ENCODE measurements at regions not wholly inside any gene's neighbourhood (a gene's known extent, or its start where the extent isn't known, plus 50 kb on each side); places are given as distances from the start of the nearest gene placed in this dataset.

GRCh38 chr13:74847966-74848365, 634.0 kb downstream of the TBC1D4 start:
- TF ChIP-seq CTCF (IDR thresholded peaks at IDR 0.05 in 4 of 5, conservative IDR thresholded peaks at IDR 0.05 in 1 of 5), result no peak
- TF ChIP-seq POLR2A (IDR thresholded peaks at IDR 0.05), result no peak

Data from gastrocnemius medialis (tissue), 4 donors.